ENCODE measurements at regions not wholly inside any gene's neighbourhood (a gene's known extent, or its start where the extent isn't known, plus 50 kb on each side); places are given as distances from the start of the nearest gene placed in this dataset.
"Not testable (repeated sequence)": the region's sequence is repeated elsewhere in the genome, so short reads cannot be mapped to it uniquely, and the experiment has no call there.

GRCh38 chrX:39262641-39263040, 461.4 kb downstream of the MID1IP1 start:
- no peaks in the 10 kb centered on the region for H3K36me3 ChIP-seq
- no peak overlapping the region for H3K4me3 ChIP-seq
- no peak for TF ChIP-seq CTCF (IDR thresholded peaks at IDR 0.05)
- no peaks in the 10 kb centered on the region for H3K4me1 ChIP-seq
- H3K27ac ChIP-seq, result no peak overlapping the region
- H3K9me3 ChIP-seq, result peaks cover 0 to 9% of the 10 kb centered on the region in 2 donors
- DNase-seq (ENCODE audit: low spot score), result no peak
- no peaks in the 10 kb centered on the region for H3K27me3 ChIP-seq

GRCh38 chrX:39264023-39264422, 462.8 kb downstream of the MID1IP1 start:
- Histone ChIP-seq H3K4me1 (no peaks in the 10 kb centered on the region), H3K9me3 (peaks cover 0 to 9% of the 10 kb centered on the region in 2 donors), H3K4me3 (no peak overlapping the region), H3K27me3 (no peaks in the 10 kb centered on the region), H3K27ac (no peak overlapping the region), H3K36me3 (no peaks in the 10 kb centered on the region)
- DNase-seq (ENCODE audit: low spot score), result no peak
- no peak for TF ChIP-seq CTCF (IDR thresholded peaks at IDR 0.05)

- DNase-seq (ENCODE audit: low spot score), result no peak
- no peaks in the 10 kb centered on the region for H3K4me1 ChIP-seq
Measured at GRCh38 chrX:39267176-39267575, 465.9 kb downstream of the MID1IP1 start.

GRCh38 chrX:39268207-39268606, 466.9 kb downstream of the MID1IP1 start:
- Histone ChIP-seq H3K4me3 (no peak overlapping the region), H3K4me1 (no peaks in the 10 kb centered on the region), H3K9me3 (peaks cover 0 to 16% of the 10 kb centered on the region in 2 donors), H3K36me3 (no peaks in the 10 kb centered on the region), H3K27ac (no peak overlapping the region), H3K27me3 (no peaks in the 10 kb centered on the region)
- DNase-seq (ENCODE audit: low spot score), result no peak
- TF ChIP-seq CTCF (IDR thresholded peaks at IDR 0.05), result no peak

More at GRCh38 chrX:39267176-39267575, 465.9 kb downstream of the MID1IP1 start:
- H3K4me3 ChIP-seq, result no peak overlapping the region
- H3K36me3 ChIP-seq, result no peaks in the 10 kb centered on the region
- H3K27ac ChIP-seq, result no peak overlapping the region
- H3K9me3 ChIP-seq, result peaks cover 0 to 12% of the 10 kb centered on the region in 2 donors
- TF ChIP-seq CTCF (IDR thresholded peaks at IDR 0.05), result no peak
- no peaks in the 10 kb centered on the region for H3K27me3 ChIP-seq

- peaks cover 0 to 7% of the 10 kb centered on the region in 2 donors for H3K9me3 ChIP-seq
- H3K27me3 ChIP-seq, result no peaks in the 10 kb centered on the region
- H3K4me1 ChIP-seq, result no peaks in the 10 kb centered on the region
- H3K4me3 ChIP-seq, result no peak overlapping the region
- no peaks in the 10 kb centered on the region for H3K36me3 ChIP-seq
- no peak for DNase-seq (ENCODE audit: low spot score)
- H3K27ac ChIP-seq, result no peak overlapping the region
- TF ChIP-seq CTCF (IDR thresholded peaks at IDR 0.05), result no peak
Measured at GRCh38 chrX:39275500-39276068, 474.3 kb downstream of the MID1IP1 start.

GRCh38 chrX:39277685-39278390, 476.6 kb downstream of the MID1IP1 start:
- not testable (repeated sequence) for DNase-seq (ENCODE audit: low spot score); H3K27me3 ChIP-seq; H3K4me3 ChIP-seq; H3K4me1 ChIP-seq; H3K27ac ChIP-seq; H3K36me3 ChIP-seq
- H3K9me3 ChIP-seq, result peaks cover 0 to 15% of the 10 kb centered on the region in 2 donors

Measured in right atrium auricular region (tissue), 2 donors.